ENCODE measurements at regions not wholly inside any gene's neighbourhood (a gene's known extent, or its start where the extent isn't known, plus 50 kb on each side); places are given as distances from the start of the nearest gene placed in this dataset.

DNA sequence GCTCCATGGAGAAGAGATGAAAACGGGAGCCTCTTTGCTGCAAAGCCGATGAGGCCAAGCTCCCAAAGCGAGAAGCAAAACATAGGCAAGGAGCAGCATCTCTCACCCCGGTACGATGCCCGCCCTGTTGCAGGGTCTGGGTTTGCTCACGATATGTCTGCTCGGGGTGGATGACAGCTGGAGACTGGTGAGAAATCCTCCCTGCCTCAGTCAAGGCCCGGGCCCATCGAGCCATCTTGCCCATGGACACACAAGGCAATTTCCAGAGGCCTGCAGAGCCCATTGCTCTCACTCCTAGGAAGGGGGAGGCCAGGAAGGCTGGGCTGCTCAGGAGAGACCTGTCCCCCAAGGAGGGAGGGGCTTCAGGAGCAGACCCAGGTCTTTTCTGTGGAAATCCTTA lies 391.7 kb upstream of the SHH start:
- ChIA-PET POLR2A (no interaction called here), CTCF (no interaction called here)
- WGBS (ENCODE audit: missing lambda C conversion rate) = 63% methylated on average over 10 of the region's 10 CpGs
- FAIRE-seq (no peak), DNase-seq (ENCODE audit: low read depth in 1 of 2, low spot score in 1 of 2) (no peak), ATAC-seq (no peak)
- TF ChIP-seq EP300 (IDR thresholded peaks at IDR 0.05) = no peak
- no peak for TF ChIP-seq HDAC2 (IDR thresholded peaks at IDR 0.05)
- no peak for TF ChIP-seq ZNF302 (CRISPR knock-in tag; IDR thresholded peaks at IDR 0.05)
- no peak for TF ChIP-seq SREBF2 (IDR thresholded peaks at IDR 0.05)
- TF ChIP-seq FOSB (CRISPR knock-in tag; IDR thresholded peaks at IDR 0.05) = no peak
- no peak for TF ChIP-seq MYC (IDR thresholded peaks at IDR 0.05; ENCODE audit: borderline replicate concordance, low read length)
- TF ChIP-seq MAFK (IDR thresholded peaks at IDR 0.05; ENCODE audit: partially characterized antibody) = no peak
- TF ChIP-seq, protein P1, sequence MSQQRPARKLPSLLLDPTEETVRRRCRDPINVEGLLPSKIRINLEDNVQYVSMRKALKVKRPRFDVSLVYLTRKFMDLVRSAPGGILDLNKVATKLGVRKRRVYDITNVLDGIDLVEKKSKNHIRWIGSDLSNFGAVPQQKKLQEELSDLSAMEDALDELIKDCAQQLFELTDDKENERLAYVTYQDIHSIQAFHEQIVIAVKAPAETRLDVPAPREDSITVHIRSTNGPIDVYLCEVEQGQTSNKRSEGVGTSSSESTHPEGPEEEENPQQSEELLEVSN (IDR thresholded peaks at IDR 0.05; ENCODE audit: borderline replicate concordance, low read depth) = no peak
- no peak for TF ChIP-seq ZSCAN20 (CRISPR knock-in tag; IDR thresholded peaks at IDR 0.05)
- TF ChIP-seq RCOR1 (IDR thresholded peaks at IDR 0.05; ENCODE audit: low read depth, low read length) = no peak
- H3K9me3 ChIP-seq = no peaks in the 10 kb centered on the region
- H3K4me1 ChIP-seq = no peaks in the 10 kb centered on the region
- no peak overlapping the region for H3K4me2 ChIP-seq
- H3K27ac ChIP-seq = no peak overlapping the region
- H3K4me3 ChIP-seq = no peak overlapping the region

DNA sequence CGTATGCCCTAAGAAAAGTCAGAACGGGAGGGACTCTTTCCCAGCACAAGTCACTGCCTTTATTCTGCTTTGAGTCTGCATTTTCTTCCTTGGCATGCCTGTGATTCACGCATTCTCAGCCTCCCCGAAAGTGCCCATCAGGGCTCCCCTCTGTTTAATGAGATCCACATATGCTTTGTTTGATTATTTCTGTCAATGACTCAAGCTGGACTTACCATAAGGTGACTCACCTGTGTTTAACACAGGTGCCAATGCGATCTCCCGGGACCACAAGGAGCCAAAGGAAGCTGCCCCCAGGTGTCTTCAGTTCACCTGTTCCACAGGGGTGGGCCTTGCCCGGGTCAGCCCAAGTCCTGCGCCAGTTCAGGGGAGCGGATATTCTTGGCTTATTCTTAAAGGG lies 386.0 kb upstream of the SHH start:
- TF ChIP-seq MAZ (IDR thresholded peaks at IDR 0.05; ENCODE audit: borderline replicate concordance, low read depth, low read length) (no peak), HOXB13 (CRISPR knock-in tag; IDR thresholded peaks at IDR 0.05; ENCODE audit: low read depth) (no peak), RCOR1 (IDR thresholded peaks at IDR 0.05; ENCODE audit: low read depth, low read length) (no peak), MAFK (IDR thresholded peaks at IDR 0.05; ENCODE audit: partially characterized antibody) (no peak), SMC3 (IDR thresholded peaks at IDR 0.05) (no peak)
- TF ChIP-seq, protein P2, sequence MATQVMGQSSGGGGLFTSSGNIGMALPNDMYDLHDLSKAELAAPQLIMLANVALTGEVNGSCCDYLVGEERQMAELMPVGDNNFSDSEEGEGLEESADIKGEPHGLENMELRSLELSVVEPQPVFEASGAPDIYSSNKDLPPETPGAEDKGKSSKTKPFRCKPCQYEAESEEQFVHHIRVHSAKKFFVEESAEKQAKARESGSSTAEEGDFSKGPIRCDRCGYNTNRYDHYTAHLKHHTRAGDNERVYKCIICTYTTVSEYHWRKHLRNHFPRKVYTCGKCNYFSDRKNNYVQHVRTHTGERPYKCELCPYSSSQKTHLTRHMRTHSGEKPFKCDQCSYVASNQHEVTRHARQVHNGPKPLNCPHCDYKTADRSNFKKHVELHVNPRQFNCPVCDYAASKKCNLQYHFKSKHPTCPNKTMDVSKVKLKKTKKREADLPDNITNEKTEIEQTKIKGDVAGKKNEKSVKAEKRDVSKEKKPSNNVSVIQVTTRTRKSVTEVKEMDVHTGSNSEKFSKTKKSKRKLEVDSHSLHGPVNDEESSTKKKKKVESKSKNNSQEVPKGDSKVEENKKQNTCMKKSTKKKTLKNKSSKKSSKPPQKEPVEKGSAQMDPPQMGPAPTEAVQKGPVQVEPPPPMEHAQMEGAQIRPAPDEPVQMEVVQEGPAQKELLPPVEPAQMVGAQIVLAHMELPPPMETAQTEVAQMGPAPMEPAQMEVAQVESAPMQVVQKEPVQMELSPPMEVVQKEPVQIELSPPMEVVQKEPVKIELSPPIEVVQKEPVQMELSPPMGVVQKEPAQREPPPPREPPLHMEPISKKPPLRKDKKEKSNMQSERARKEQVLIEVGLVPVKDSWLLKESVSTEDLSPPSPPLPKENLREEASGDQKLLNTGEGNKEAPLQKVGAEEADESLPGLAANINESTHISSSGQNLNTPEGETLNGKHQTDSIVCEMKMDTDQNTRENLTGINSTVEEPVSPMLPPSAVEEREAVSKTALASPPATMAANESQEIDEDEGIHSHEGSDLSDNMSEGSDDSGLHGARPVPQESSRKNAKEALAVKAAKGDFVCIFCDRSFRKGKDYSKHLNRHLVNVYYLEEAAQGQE (IDR thresholded peaks at IDR 0.05) = no peak
- WGBS (ENCODE audit: missing lambda C conversion rate) = 58% methylated on average over 9 of the region's 9 CpGs
- FAIRE-seq (no peak), ATAC-seq (no peak), DNase-seq (ENCODE audit: low read depth in 1 of 2, low spot score in 1 of 2) (no peak)
- Histone ChIP-seq H3K4me2 (no peak overlapping the region), H3K4me3 (no peak overlapping the region), H3K9me3 (no peaks in the 10 kb centered on the region), H3K27ac (no peak overlapping the region), H3K4me1 (no peaks in the 10 kb centered on the region)
- ChIA-PET POLR2A (no interaction called here), CTCF (interaction anchor here (1.0 to 1.9 kb wide), 3 partner anchors 11 to 220 kb away, joined by 3 to 4 read pairs (median 3); no protein-coding TSS in a partner anchor)

DNA sequence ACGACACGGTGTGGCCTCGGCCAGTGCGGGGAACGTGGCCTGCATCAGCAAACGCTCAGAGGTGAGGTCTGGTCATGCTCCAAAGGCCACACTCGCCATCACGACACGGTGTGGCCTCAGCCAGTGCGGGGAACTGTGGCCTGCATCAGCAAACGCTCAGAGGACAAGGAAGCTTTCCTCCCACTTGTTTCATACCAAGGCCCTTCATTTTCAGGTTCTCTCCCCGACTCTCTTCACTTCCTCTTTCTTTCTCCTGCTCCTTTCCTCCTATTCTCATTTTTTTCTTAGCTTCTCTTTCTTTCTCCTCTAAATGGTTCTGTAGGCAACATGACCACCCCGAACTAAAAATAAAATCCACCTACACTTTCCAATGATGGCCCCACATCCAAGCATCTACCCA lies 384.4 kb upstream of the SHH start:
- 59% methylated on average over 13 of the region's 13 CpGs for WGBS (ENCODE audit: missing lambda C conversion rate)
- ChIA-PET POLR2A (no interaction called here), CTCF (no interaction called here)
- Histone ChIP-seq H3K4me2 (no peak overlapping the region), H3K4me1 (0 out of 3 replicates have a peak, but pooled peaks cover 6% of the 10 kb centered on the region), H3K27ac (no peak overlapping the region), H3K4me3 (no peak overlapping the region), H3K9me3 (no peaks in the 10 kb centered on the region; the same call in 2 of the 3 replicates)
- ATAC-seq (no peak), DNase-seq (ENCODE audit: low read depth in 1 of 2, low spot score in 1 of 2) (no peak), FAIRE-seq (no peak)
- TF ChIP-seq FOXS1 (CRISPR knock-in tag; IDR thresholded peaks at IDR 0.05) (no peak), BHLHE40 (IDR thresholded peaks at IDR 0.05; ENCODE audit: low read depth, low read length) (no peak), SMC3 (IDR thresholded peaks at IDR 0.05) (no peak), JUN (IDR thresholded peaks at IDR 0.05) (no peak), ZC3H11A (IDR thresholded peaks at IDR 0.05) (no peak), FOSB (CRISPR knock-in tag; IDR thresholded peaks at IDR 0.05) (no peak), EHF (CRISPR knock-in tag; IDR thresholded peaks at IDR 0.05) (no peak), ZNF302 (CRISPR knock-in tag; IDR thresholded peaks at IDR 0.05) (no peak), CBX8 (IDR thresholded peaks at IDR 0.05) (no peak), RNF2 (IDR thresholded peaks at IDR 0.05; ENCODE audit: borderline replicate concordance, low read depth) (no peak), CHD2 (IDR thresholded peaks at IDR 0.05; ENCODE audit: low read length, partially characterized antibody) (no peak), HOXB13 (CRISPR knock-in tag; IDR thresholded peaks at IDR 0.05; ENCODE audit: low read depth) (no peak), KDM5A (IDR thresholded peaks at IDR 0.05) (no peak), POLR2A (IDR thresholded peaks at IDR 0.05; ENCODE audit: low read length) (no peak), HEYL (CRISPR knock-in tag; IDR thresholded peaks at IDR 0.05) (no peak)
- TF ChIP-seq, protein P3, sequence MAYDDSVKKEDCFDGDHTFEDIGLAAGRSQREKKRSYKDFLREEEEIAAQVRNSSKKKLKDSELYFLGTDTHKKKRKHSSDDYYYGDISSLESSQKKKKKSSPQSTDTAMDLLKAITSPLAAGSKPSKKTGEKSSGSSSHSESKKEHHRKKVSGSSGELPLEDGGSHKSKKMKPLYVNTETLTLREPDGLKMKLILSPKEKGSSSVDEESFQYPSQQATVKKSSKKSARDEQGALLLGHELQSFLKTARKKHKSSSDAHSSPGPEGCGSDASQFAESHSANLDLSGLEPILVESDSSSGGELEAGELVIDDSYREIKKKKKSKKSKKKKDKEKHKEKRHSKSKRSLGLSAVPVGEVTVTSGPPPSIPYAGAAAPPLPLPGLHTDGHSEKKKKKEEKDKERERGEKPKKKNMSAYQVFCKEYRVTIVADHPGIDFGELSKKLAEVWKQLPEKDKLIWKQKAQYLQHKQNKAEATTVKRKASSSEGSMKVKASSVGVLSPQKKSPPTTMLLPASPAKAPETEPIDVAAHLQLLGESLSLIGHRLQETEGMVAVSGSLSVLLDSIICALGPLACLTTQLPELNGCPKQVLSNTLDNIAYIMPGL (CRISPR knock-in tag; IDR thresholded peaks at IDR 0.05; ENCODE audit: borderline replicate concordance) = no peak
- TF ChIP-seq, protein P4, sequence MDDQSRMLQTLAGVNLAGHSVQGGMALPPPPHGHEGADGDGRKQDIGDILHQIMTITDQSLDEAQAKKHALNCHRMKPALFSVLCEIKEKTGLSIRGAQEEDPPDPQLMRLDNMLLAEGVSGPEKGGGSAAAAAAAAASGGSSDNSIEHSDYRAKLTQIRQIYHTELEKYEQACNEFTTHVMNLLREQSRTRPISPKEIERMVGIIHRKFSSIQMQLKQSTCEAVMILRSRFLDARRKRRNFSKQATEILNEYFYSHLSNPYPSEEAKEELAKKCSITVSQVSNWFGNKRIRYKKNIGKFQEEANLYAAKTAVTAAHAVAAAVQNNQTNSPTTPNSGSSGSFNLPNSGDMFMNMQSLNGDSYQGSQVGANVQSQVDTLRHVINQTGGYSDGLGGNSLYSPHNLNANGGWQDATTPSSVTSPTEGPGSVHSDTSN (IDR thresholded peaks at IDR 0.05) = no peak
